Neural crest cell (in vitro differentiated cells): ENCODE measurements at regions not wholly inside any gene's neighbourhood (a gene's known extent, or its start where the extent isn't known, plus 50 kb on each side); places are given as distances from the start of the nearest gene placed in this dataset.

Experiments used
- DNase-seq: peaks from one replicate; pipeline ENCODE4 v3.0.0; 2021; ENCODE audit warnings: low read depth, mixed read lengths, low spot score
- H3K27ac Mint-ChIP-seq: one replicate; pipeline ENCODE4 v1.8.0; 2021; ENCODE audit warnings: mild to moderate bottlenecking, mixed read lengths; ENCODE audit not compliant: unreplicated experiment
- H3K27me3 Mint-ChIP-seq: 2 replicates; pipeline ENCODE4 v1.8.0; 2021; ENCODE audit warnings: low read depth, mild to moderate bottlenecking, mixed read lengths
- H3K36me3 Mint-ChIP-seq: 2 replicates; pipeline ENCODE4 v1.8.0; 2021; ENCODE audit warnings: low read depth, mild to moderate bottlenecking, mixed read lengths
- H3K4me1 Mint-ChIP-seq: 2 replicates; pipeline ENCODE4 v1.8.0; 2021; ENCODE audit warnings: mixed read lengths
- H3K4me3 Mint-ChIP-seq: one replicate; pipeline ENCODE4 v1.8.0; 2021; ENCODE audit warnings: mild to moderate bottlenecking, mixed read lengths
- H3K9me3 Mint-ChIP-seq: 2 replicates; pipeline ENCODE4 v1.8.0; 2021; ENCODE audit warnings: mixed read lengths
- CTCF ChIP-seq: fragments of 200-600 bp; sonication (generic); conservative IDR thresholded peaks from 2 replicates; pipeline ENCODE4 v1.5.0; 2021; ENCODE audit warnings: antibody characterized with exemption, mild to moderate bottlenecking

- Mint-ChIP-seq H3K4me3 (no peak overlapping the region), H3K9me3 (no peaks in the 10 kb centered on the region), H3K27me3 (no peaks in the 10 kb centered on the region), H3K36me3 (no peaks in the 10 kb centered on the region), H3K4me1 (no peaks in the 10 kb centered on the region), H3K27ac (no peak overlapping the region)
- no peak for TF ChIP-seq CTCF
- DNase-seq: no peak
Measured at GRCh38 chr7:53101026-53101425, 65.6 kb downstream of the POM121L12 start.

GRCh38 chr7:53110425-53110824 is 75.0 kb downstream of the POM121L12 start:
- Mint-ChIP-seq H3K4me3 (no peak overlapping the region), H3K36me3 (no peaks in the 10 kb centered on the region), H3K4me1 (no peaks in the 10 kb centered on the region), H3K27ac (no peak overlapping the region), H3K27me3 (no peaks in the 10 kb centered on the region), H3K9me3 (no peaks in the 10 kb centered on the region)
- no peak for TF ChIP-seq CTCF
- DNase-seq: no peak

- Mint-ChIP-seq H3K27me3 (no peaks in the 10 kb centered on the region), H3K36me3 (no peaks in the 10 kb centered on the region), H3K4me3 (no peak overlapping the region), H3K9me3 (no peaks in the 10 kb centered on the region), H3K27ac (no peak overlapping the region), H3K4me1 (no peaks in the 10 kb centered on the region)
- no peak for TF ChIP-seq CTCF
- DNase-seq: no peak
Measured at GRCh38 chr7:53111031-53111430, 75.6 kb downstream of the POM121L12 start.

- H3K27me3 Mint-ChIP-seq: no peaks in the 10 kb centered on the region
- H3K4me3 Mint-ChIP-seq: no peak overlapping the region
- H3K4me1 Mint-ChIP-seq: no peaks in the 10 kb centered on the region
- no peak for DNase-seq
- no peak for TF ChIP-seq CTCF
- H3K36me3 Mint-ChIP-seq: no peaks in the 10 kb centered on the region
- no peaks in the 10 kb centered on the region for H3K9me3 Mint-ChIP-seq
- no peak overlapping the region for H3K27ac Mint-ChIP-seq
Measured at GRCh38 chr7:53113424-53113823, 78.0 kb downstream of the POM121L12 start.

- H3K4me1 Mint-ChIP-seq: peaks cover 9% of the 10 kb centered on the region
- no peaks in the 10 kb centered on the region for H3K9me3 Mint-ChIP-seq
- TF ChIP-seq CTCF: no peak
- H3K27me3 Mint-ChIP-seq: peaks cover 3% of the 10 kb centered on the region
- H3K36me3 Mint-ChIP-seq: no peaks in the 10 kb centered on the region
- no peak for DNase-seq
- no peak overlapping the region for H3K4me3 Mint-ChIP-seq
- no peak overlapping the region for H3K27ac Mint-ChIP-seq
Measured at GRCh38 chr7:53119514-53119941, 84.1 kb downstream of the POM121L12 start.

- Mint-ChIP-seq H3K4me3 (no peak overlapping the region), H3K4me1 (peaks cover 9% of the 10 kb centered on the region), H3K27me3 (peaks cover 3% of the 10 kb centered on the region), H3K36me3 (no peaks in the 10 kb centered on the region), H3K9me3 (peaks cover 2% of the 10 kb centered on the region), H3K27ac (no peak overlapping the region)
- no peak for TF ChIP-seq CTCF
- no peak for DNase-seq
Measured at GRCh38 chr7:53121374-53121773, 85.9 kb downstream of the POM121L12 start.
